HepG2 (cell line): ENCODE measurements at regions not wholly inside any gene's neighbourhood (a gene's known extent, or its start where the extent isn't known, plus 50 kb on each side); places are given as distances from the start of the nearest gene placed in this dataset.
A peak's percentile ranks its signal among the peaks of the same experiment; 100 is the strongest.

ENCODE experiments used
- ATAC-seq: fragments of 200-7000 bp; cut with Tn5 transposase; 3 replicates; pipeline ENCODE4 v1.9.1; 2020; ENCODE audit warnings: mild to moderate bottlenecking, moderate library complexity
- BruUV-seq: library from RNA; stranded (reverse); fragments of 400-500 nt; replicated peaks from 2 replicates; lab custom pipeline; 2021; lab: Mats Ljungman, UMichigan
- CTCF ChIA-PET: fragments of 300-600 bp; formaldehyde crosslinking; extraction: SDS; loops from one replicate; lab custom pipeline; 2021; ENCODE audit warnings: low total read pairs, inconsistent platforms, low intra/inter-chr PET ratio; lab: Yijun Ruan, JAX
- POLR2A ChIA-PET: fragments of 350-600 bp; sonication (Branson Sonifier 250); formaldehyde crosslinking; loops from one replicate; lab custom pipeline; 2020; ENCODE audit warnings: antibody characterized with exemption, inconsistent platforms; lab: Yijun Ruan, JAX
- DNase-seq: peaks from one replicate; pipeline ENCODE4 v3.0.0-alpha.2; 2015; ENCODE audit warnings: low spot score
- FAIRE-seq: peaks from 3 replicates; lab custom pipeline; 2011; peaks lifted over from hg19 to GRCh38; lab: Jason Lieb, UNC
- H2AFZ ChIP-seq: one replicate; pipeline ENCODE4 v1.6.1; 2011; ENCODE audit warnings: low read length, inconsistent platforms
- H3K27ac ChIP-seq: fragments of 300-600 bp; 3 replicates; pipeline ENCODE4 v1.8.0; 2011; ENCODE audit warnings: mixed run types, mild to moderate bottlenecking, mixed read lengths, low read length, inconsistent platforms; ENCODE audit not compliant: insufficient read depth; ENCODE audit errors: extremely low read length
- H3K27me3 ChIP-seq, 2 experiments: fragments of 200-600 bp in 1 of 2; 2 replicates in 1 of 2; 3 replicates in 1 of 2; pipeline versions ENCODE4 v1.6.0 to v1.8.0; 2011; ENCODE audit warnings: low read length in 2 of 2, mild to moderate bottlenecking in 2 of 2, moderate library complexity in 2 of 2, inconsistent platforms in 1 of 2; ENCODE audit not compliant: insufficient read depth in 2 of 2, control insufficient read depth in 1 of 2
- H3K36me3 ChIP-seq, 2 experiments: fragments of 200-600 bp in 1 of 2; replicated peaks in 1 of 2; 2 replicates in 1 of 2; 3 replicates in 1 of 2; pipeline versions ENCODE4 v1.5.1 to v1.8.0; 2011; ENCODE audit warnings: low read length in 2 of 2, inconsistent platforms in 1 of 2; ENCODE audit not compliant: insufficient read depth in 2 of 2, control insufficient read depth in 1 of 2
- H3K4me1 ChIP-seq: 2 replicates; pipeline ENCODE4 v1.5.1; 2012; ENCODE audit warnings: low read length, inconsistent platforms; ENCODE audit not compliant: insufficient read depth
- H3K4me2 ChIP-seq: 2 replicates; pipeline ENCODE4 v1.6.0; 2011; ENCODE audit warnings: low read depth, low read length, inconsistent platforms
- H3K4me3 ChIP-seq, 3 experiments: fragments of 200-600 bp in 1 of 3; sonication (generic), shearing (Covaris generic) in 1 of 3; replicated peaks in 1 of 3; 2 replicates each; pipeline ENCODE4 v1.5.1; 2011 to 2016; ENCODE audit warnings: low read length in 3 of 3, inconsistent platforms in 2 of 3, low read depth in 2 of 3, mild to moderate bottlenecking in 2 of 3, control low read depth in 1 of 3, mixed read lengths in 1 of 3; ENCODE audit not compliant: insufficient read depth in 1 of 3
- H3K79me2 ChIP-seq: one replicate; pipeline ENCODE4 v1.6.1; 2011; ENCODE audit warnings: low read length, inconsistent platforms; ENCODE audit not compliant: insufficient read depth
- H3K9ac ChIP-seq: 2 replicates; pipeline ENCODE4 v1.6.0; 2011; ENCODE audit warnings: mild to moderate bottlenecking, low read depth, low read length, inconsistent platforms; ENCODE audit not compliant: insufficient read depth
- H3K9me3 ChIP-seq: 2 replicates; pipeline ENCODE4 v1.5.1; 2012; ENCODE audit warnings: mild to moderate bottlenecking, low read length
- H4K20me1 ChIP-seq: 2 replicates; pipeline ENCODE4 v1.6.0; 2011; ENCODE audit warnings: inconsistent platforms, mild to moderate bottlenecking, low read length, moderate library complexity; ENCODE audit not compliant: insufficient read depth
- AGO2 ChIP-seq: fragments of 200-400 bp; formaldehyde crosslinking; optimal IDR thresholded peaks from 2 replicates; pipeline ENCODE3; 2017; ENCODE audit warnings: mild to moderate bottlenecking, low read depth, low read length, moderate library complexity
- HNF4A ChIP-seq: sonication (generic); formaldehyde crosslinking; IDR thresholded peaks from 2 replicates; pipeline ENCODE4 v1.4.0; 2020; ENCODE audit warnings: missing genetic modification reagents
- JUN ChIP-seq: sonication (generic); formaldehyde crosslinking; IDR thresholded peaks from 2 replicates; pipeline ENCODE4 v1.4.0; 2020; ENCODE audit warnings: mild to moderate bottlenecking, missing genetic modification reagents
- NCOA1 ChIP-seq: sonication (generic); formaldehyde crosslinking; IDR thresholded peaks from 2 replicates; pipeline ENCODE4 v1.9.0; 2021; ENCODE audit warnings: missing genetic modification reagents
- PCBP2 ChIP-seq: fragments of 200-400 bp; formaldehyde crosslinking; optimal IDR thresholded peaks from 2 replicates; pipeline ENCODE3; 2018; ENCODE audit warnings: low read length, low read depth; ENCODE audit not compliant: poor library complexity, severe bottlenecking
- PRDM15 ChIP-seq: sonication (generic); formaldehyde crosslinking; IDR thresholded peaks from 2 replicates; pipeline ENCODE4 v1.4.0; 2020; ENCODE audit warnings: missing genetic modification reagents
- XRCC5 ChIP-seq: fragments of 200-400 bp; formaldehyde crosslinking; optimal IDR thresholded peaks from 2 replicates; pipeline ENCODE3; 2017; ENCODE audit warnings: mild to moderate bottlenecking, low read length
- ZFY ChIP-seq: sonication (generic); formaldehyde crosslinking; IDR thresholded peaks from 2 replicates; pipeline ENCODE4 v1.4.0; 2020; ENCODE audit warnings: missing genetic modification reagents
- ZNF724P ChIP-seq: sonication (generic); formaldehyde crosslinking; IDR thresholded peaks from 2 replicates; pipeline ENCODE4 v1.8.0; 2022; ENCODE audit warnings: missing genetic modification reagents, borderline replicate concordance
- WGBS: methylation state at CpG from one replicate; pipeline ENCODE4 v1.1.6; 2017; ENCODE audit warnings: low lambda C conversion rate; 5-methylcytosine and 5-hydroxymethylcytosine counted together
- in situ Hi-C: cut with HindIII; loops from 2 replicates; pipeline ENCODE4 v1.10.0; 2017; ENCODE audit warnings: low pct_unique_long_range_greater_than_20kb; ENCODE audit not compliant: extremely low pct_ligation_motif_present
- intact Hi-C: fragments of 100-400 bp; cut with micrococcal nuclease; formaldehyde crosslinking; loops from one replicate; pipeline ENCODE4 v1.10.0; 2022; ENCODE audit not compliant: unreplicated experiment

DNA sequence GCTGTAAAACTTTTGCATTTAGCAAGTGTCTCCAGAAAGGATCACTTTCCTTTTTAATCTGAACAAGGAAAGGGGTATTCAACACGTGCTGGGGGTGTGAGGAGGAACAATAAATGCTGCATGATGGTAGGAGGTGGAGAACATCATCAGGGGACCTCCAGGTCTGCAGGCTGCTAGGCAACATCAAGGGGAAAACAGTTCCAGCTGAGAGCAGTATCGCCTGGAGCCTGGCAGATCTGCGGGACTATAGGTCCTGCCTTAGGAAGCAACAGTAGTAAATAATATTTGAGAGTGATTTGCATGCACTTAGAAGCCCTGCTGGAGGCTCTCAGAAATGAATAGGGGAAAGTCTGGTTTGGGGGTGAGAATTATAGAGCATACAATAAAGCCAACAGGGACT is 175.6 kb downstream of the SUCLG1 start:
- TF ChIP-seq XRCC5, result no peak
- TF ChIP-seq ZFY (CRISPR knock-in tag), result no peak
- TF ChIP-seq, all 625 proteins: peak for 0
- CTCF ChIA-PET, result no interaction called here
- in situ Hi-C loops, result no loop called here
- no peak overlapping the region for H3K9ac ChIP-seq
- no peak overlapping the region for H3K4me2 ChIP-seq
- 82% methylated on average over 3 of the region's 3 CpGs for WGBS
- H3K4me3 ChIP-seq, result no peak overlapping the region
- POLR2A ChIA-PET, result no interaction called here
- intact Hi-C loops, result no loop called here
- H4K20me1 ChIP-seq, result no peaks in the 10 kb centered on the region
- no peak for FAIRE-seq
- ATAC-seq, result no peak; the same call in 2 of the 3 replicates
- no TSS peak for BruUV-seq
- peaks cover 46% of the 10 kb centered on the region for H3K4me1 ChIP-seq
- peaks cover 4% of the 10 kb centered on the region; the same call in 1 of the 2 replicates for H3K9me3 ChIP-seq
- no peak for DNase-seq
- no peaks in the 10 kb centered on the region for H3K27me3 ChIP-seq
- H3K79me2 ChIP-seq, result no peaks in the 10 kb centered on the region
- no peak overlapping the region for H3K27ac ChIP-seq
- H3K36me3 ChIP-seq, result no peaks in the 10 kb centered on the region
- no peak overlapping the region for H2AFZ ChIP-seq

- H3K27ac ChIP-seq, result no peak overlapping the region
- no peaks in the 10 kb centered on the region for H4K20me1 ChIP-seq
- peaks cover 4% of the 10 kb centered on the region; the same call in 1 of the 2 replicates for H3K9me3 ChIP-seq
- ChIA-PET CTCF (no interaction called here), POLR2A (interaction anchor here (2.1 to 2.5 kb wide), 2 partner anchors 12 to 18 kb away, joined by 8 to 10 read pairs; no protein-coding TSS in a partner anchor)
- intact Hi-C loops, result no loop called here
- peak; percentile 55 for ATAC-seq
- no peak overlapping the region for H3K4me3 ChIP-seq
- FAIRE-seq, result no peak
- H3K4me2 ChIP-seq, result no peak overlapping the region
- H3K36me3 ChIP-seq, result no peaks in the 10 kb centered on the region
- no TSS peak for BruUV-seq
- DNase-seq, result no peak
- H3K27me3 ChIP-seq, result no peaks in the 10 kb centered on the region
- peaks cover 45% of the 10 kb centered on the region for H3K4me1 ChIP-seq
- WGBS, result 88% methylated on average over 3 of the region's 3 CpGs
- in situ Hi-C loops, result no loop called here
- no peaks in the 10 kb centered on the region for H3K79me2 ChIP-seq
- H3K9ac ChIP-seq, result no peak overlapping the region
- no peak overlapping the region for H2AFZ ChIP-seq
- TF ChIP-seq NCOA1 (CRISPR knock-in tag), result no peak
- peak; percentile 45 for TF ChIP-seq HNF4A (CRISPR knock-in tag)
- no peak for TF ChIP-seq PCBP2
- no peak for TF ChIP-seq ZNF724P (CRISPR knock-in tag)
- no peak for TF ChIP-seq AGO2
- TF ChIP-seq JUN (CRISPR knock-in tag), result no peak
- TF ChIP-seq PRDM15 (CRISPR knock-in tag), result no peak
Measured at GRCh38 chr2:84281510-84281909, 177.6 kb downstream of the SUCLG1 start.
